HepG2 (cell line): ENCODE measurements at regions not wholly inside any gene's neighbourhood (a gene's known extent, or its start where the extent isn't known, plus 50 kb on each side); places are given as distances from the start of the nearest gene placed in this dataset.

Source experiments
- ATAC-seq: fragments of 200-7000 bp; cut with Tn5 transposase; 3 replicates; pipeline ENCODE4 v1.9.1; 2020; ENCODE audit warnings: mild to moderate bottlenecking, moderate library complexity
- BruUV-seq: library from RNA; stranded (reverse); fragments of 400-500 nt; replicated peaks from 2 replicates; lab custom pipeline; 2021; lab: Mats Ljungman, UMichigan
- CTCF ChIA-PET: fragments of 300-600 bp; formaldehyde crosslinking; extraction: SDS; loops from one replicate; lab custom pipeline; 2021; ENCODE audit warnings: low total read pairs, inconsistent platforms, low intra/inter-chr PET ratio; lab: Yijun Ruan, JAX
- POLR2A ChIA-PET: fragments of 350-600 bp; sonication (Branson Sonifier 250); formaldehyde crosslinking; loops from one replicate; lab custom pipeline; 2020; ENCODE audit warnings: antibody characterized with exemption, inconsistent platforms; lab: Yijun Ruan, JAX
- DNase-seq: peaks from one replicate; pipeline ENCODE4 v3.0.0-alpha.2; 2015; ENCODE audit warnings: low spot score
- FAIRE-seq: peaks from 3 replicates; lab custom pipeline; 2011; peaks lifted over from hg19 to GRCh38; lab: Jason Lieb, UNC
- H2AFZ ChIP-seq: one replicate; pipeline ENCODE4 v1.6.1; 2011; ENCODE audit warnings: low read length, inconsistent platforms
- H3K27ac ChIP-seq: fragments of 300-600 bp; 3 replicates; pipeline ENCODE4 v1.8.0; 2011; ENCODE audit warnings: mixed run types, mild to moderate bottlenecking, mixed read lengths, low read length, inconsistent platforms; ENCODE audit not compliant: insufficient read depth; ENCODE audit errors: extremely low read length
- H3K27me3 ChIP-seq, 2 experiments: fragments of 200-600 bp in 1 of 2; 2 replicates in 1 of 2; 3 replicates in 1 of 2; pipeline versions ENCODE4 v1.6.0 to v1.8.0; 2011; ENCODE audit warnings: low read length in 2 of 2, mild to moderate bottlenecking in 2 of 2, moderate library complexity in 2 of 2, inconsistent platforms in 1 of 2; ENCODE audit not compliant: insufficient read depth in 2 of 2, control insufficient read depth in 1 of 2
- H3K36me3 ChIP-seq, 2 experiments: fragments of 200-600 bp in 1 of 2; replicated peaks in 1 of 2; 2 replicates in 1 of 2; 3 replicates in 1 of 2; pipeline versions ENCODE4 v1.5.1 to v1.8.0; 2011; ENCODE audit warnings: low read length in 2 of 2, inconsistent platforms in 1 of 2; ENCODE audit not compliant: insufficient read depth in 2 of 2, control insufficient read depth in 1 of 2
- H3K4me1 ChIP-seq: 2 replicates; pipeline ENCODE4 v1.5.1; 2012; ENCODE audit warnings: low read length, inconsistent platforms; ENCODE audit not compliant: insufficient read depth
- H3K4me2 ChIP-seq: 2 replicates; pipeline ENCODE4 v1.6.0; 2011; ENCODE audit warnings: low read depth, low read length, inconsistent platforms
- H3K4me3 ChIP-seq, 3 experiments: fragments of 200-600 bp in 1 of 3; sonication (generic), shearing (Covaris generic) in 1 of 3; replicated peaks in 1 of 3; 2 replicates each; pipeline ENCODE4 v1.5.1; 2011 to 2016; ENCODE audit warnings: low read length in 3 of 3, inconsistent platforms in 2 of 3, low read depth in 2 of 3, mild to moderate bottlenecking in 2 of 3, control low read depth in 1 of 3, mixed read lengths in 1 of 3; ENCODE audit not compliant: insufficient read depth in 1 of 3
- H3K79me2 ChIP-seq: one replicate; pipeline ENCODE4 v1.6.1; 2011; ENCODE audit warnings: low read length, inconsistent platforms; ENCODE audit not compliant: insufficient read depth
- H3K9ac ChIP-seq: 2 replicates; pipeline ENCODE4 v1.6.0; 2011; ENCODE audit warnings: mild to moderate bottlenecking, low read depth, low read length, inconsistent platforms; ENCODE audit not compliant: insufficient read depth
- H3K9me3 ChIP-seq: 2 replicates; pipeline ENCODE4 v1.5.1; 2012; ENCODE audit warnings: mild to moderate bottlenecking, low read length
- H4K20me1 ChIP-seq: 2 replicates; pipeline ENCODE4 v1.6.0; 2011; ENCODE audit warnings: inconsistent platforms, mild to moderate bottlenecking, low read length, moderate library complexity; ENCODE audit not compliant: insufficient read depth
- ATF2 ChIP-seq: sonication (generic); formaldehyde crosslinking; IDR thresholded peaks from 2 replicates; pipeline ENCODE4 v1.4.0; 2020; ENCODE audit warnings: missing genetic modification reagents
- FOSL2 ChIP-seq: sonication (generic); formaldehyde crosslinking; IDR thresholded peaks from 2 replicates; pipeline ENCODE4 v1.4.0; 2020; ENCODE audit warnings: missing genetic modification reagents
- HMGXB3 ChIP-seq: sonication (generic); formaldehyde crosslinking; IDR thresholded peaks from 2 replicates; pipeline ENCODE4 v1.4.0; 2020; ENCODE audit warnings: missing genetic modification reagents, borderline replicate concordance
- HNF4A ChIP-seq: sonication (generic); formaldehyde crosslinking; IDR thresholded peaks from 2 replicates; pipeline ENCODE4 v1.4.0; 2020; ENCODE audit warnings: missing genetic modification reagents
- HNF4G ChIP-seq, 2 experiments: sonication (generic) in 1 of 2; formaldehyde crosslinking in 1 of 2; IDR thresholded peaks; 2 replicates each; pipeline versions ENCODE4 v1.4.0 to v1.6.1; 2011 to 2020; ENCODE audit warnings: borderline replicate concordance in 2 of 2, low read depth in 2 of 2, mild to moderate bottlenecking in 2 of 2, low read length in 1 of 2, missing genetic modification reagents in 1 of 2, moderate library complexity in 1 of 2
- MIER3 ChIP-seq: IDR thresholded peaks from 2 replicates; pipeline ENCODE4 v1.6.1; 2016; ENCODE audit warnings: missing compliant biosample characterization, borderline replicate concordance
- NFYB ChIP-seq: sonication (generic); formaldehyde crosslinking; IDR thresholded peaks from 2 replicates; pipeline ENCODE4 v1.4.0; 2020; ENCODE audit warnings: missing genetic modification reagents
- PPARG ChIP-seq: conservative IDR thresholded peaks from 2 replicates; pipeline ENCODE4 v1.6.1; 2016; ENCODE audit warnings: missing biosample characterization, missing genetic modification reagents
- RBM39 ChIP-seq: fragments of 200-400 bp; formaldehyde crosslinking; IDR thresholded peaks from one replicate; pipeline ENCODE4 v1.6.1; 2018; ENCODE audit warnings: antibody characterized with exemption, mild to moderate bottlenecking, low read depth, low read length; ENCODE audit not compliant: poor library complexity, severe bottlenecking
- TEAD3 ChIP-seq: optimal IDR thresholded peaks from 2 replicates; pipeline ENCODE3; 2016; ENCODE audit warnings: borderline replicate concordance
- THYN1 ChIP-seq: sonication (generic); formaldehyde crosslinking; IDR thresholded peaks from 2 replicates; pipeline ENCODE4 v1.8.1; 2023; ENCODE audit warnings: low read depth, mild to moderate bottlenecking, moderate library complexity, missing genetic modification reagents, borderline replicate concordance
- ZBTB46 ChIP-seq: sonication (generic); formaldehyde crosslinking; IDR thresholded peaks from 2 replicates; pipeline ENCODE4 v1.4.0; 2020; ENCODE audit warnings: mild to moderate bottlenecking, missing genetic modification reagents, borderline replicate concordance
- ZFP37 ChIP-seq: sonication (generic); formaldehyde crosslinking; IDR thresholded peaks from 2 replicates; pipeline ENCODE4 v1.4.0; 2020; ENCODE audit warnings: missing genetic modification reagents, borderline replicate concordance
- ZNF30 ChIP-seq: sonication (generic); formaldehyde crosslinking; IDR thresholded peaks from 2 replicates; pipeline ENCODE4 v1.5.0; 2020; ENCODE audit warnings: mild to moderate bottlenecking, missing genetic modification reagents
- ZNF644 ChIP-seq: IDR thresholded peaks from 2 replicates; pipeline ENCODE4 v1.6.1; 2016; ENCODE audit warnings: low read depth
- ZNF878 ChIP-seq: sonication (generic); formaldehyde crosslinking; IDR thresholded peaks from 2 replicates; pipeline ENCODE4 v1.8.1; 2023; ENCODE audit warnings: mild to moderate bottlenecking, missing genetic modification reagents, moderate library complexity
- WGBS: methylation state at CpG from one replicate; pipeline ENCODE4 v1.1.6; 2017; ENCODE audit warnings: low lambda C conversion rate; 5-methylcytosine and 5-hydroxymethylcytosine counted together
- in situ Hi-C: cut with HindIII; loops from 2 replicates; pipeline ENCODE4 v1.10.0; 2017; ENCODE audit warnings: low pct_unique_long_range_greater_than_20kb; ENCODE audit not compliant: extremely low pct_ligation_motif_present
- intact Hi-C: fragments of 100-400 bp; cut with micrococcal nuclease; formaldehyde crosslinking; loops from one replicate; pipeline ENCODE4 v1.10.0; 2022; ENCODE audit not compliant: unreplicated experiment

- 0 out of 2 replicates have a peak, but pooled peaks have one; percentile 15 for TF ChIP-seq MIER3 (CRISPR knock-in tag)
- TF ChIP-seq ZBTB46 (CRISPR knock-in tag), result no peak
- no peak for TF ChIP-seq ZNF30
- no peak for TF ChIP-seq ATF2 (CRISPR knock-in tag)
Observed at GRCh38 chr2:134087371-134087921, 166.4 kb upstream of the MGAT5 start (continued).

- BruUV-seq, result no TSS peak
- DNase-seq (peak; percentile 59), FAIRE-seq (no peak), ATAC-seq (peak; percentile 63)
- no peak overlapping the region for H3K4me2 ChIP-seq
- H3K9ac ChIP-seq, result no peak overlapping the region
- in situ Hi-C loops, result no loop called here
- no peaks in the 10 kb centered on the region for H3K79me2 ChIP-seq
- no peaks in the 10 kb centered on the region for H3K27me3 ChIP-seq
- H3K4me1 ChIP-seq, result peaks cover 40% of the 10 kb centered on the region
- H3K27ac ChIP-seq, result no peak overlapping the region
- no peak overlapping the region for H2AFZ ChIP-seq
- WGBS, result 26% methylated on average over 2 of the region's 2 CpGs
- H4K20me1 ChIP-seq, result no peaks in the 10 kb centered on the region
- H3K9me3 ChIP-seq, result no peaks in the 10 kb centered on the region
- H3K36me3 ChIP-seq, result no peaks in the 10 kb centered on the region
- no peak overlapping the region for H3K4me3 ChIP-seq
- intact Hi-C loops, result no loop called here
- POLR2A ChIA-PET, result no interaction called here
- CTCF ChIA-PET, result no interaction called here
- TF ChIP-seq ZFP37 (CRISPR knock-in tag) (no peak), ZNF878 (no peak), HMGXB3 (CRISPR knock-in tag) (peak; percentile 55; the same call in 1 of the 2 replicates), HNF4G (IDR thresholded peaks at IDR 0.05; ENCODE audit: borderline replicate concordance, low read depth, low read length) (0 out of 2 replicates have a peak, but pooled peaks have one; percentile 16), HNF4G (CRISPR knock-in tag; IDR thresholded peaks at IDR 0.05; ENCODE audit: borderline replicate concordance, low read depth) (no peak), FOSL2 (CRISPR knock-in tag) (peak; percentile 87), ZNF644 (CRISPR knock-in tag) (peak; percentile 32; the same call in 1 of the 2 replicates), PPARG (CRISPR knock-in tag) (peak; percentile 66), NFYB (CRISPR knock-in tag) (peak; percentile 60), THYN1 (no peak), RBM39 (no peak), TEAD3 (peak; percentile 14), HNF4A (peak; percentile 40; the same call in 1 of the 2 replicates)
Observed at GRCh38 chr2:134089454-134089853, 164.4 kb upstream of the MGAT5 start.
